H1 (cell line): ENCODE measurements at regions not wholly inside any gene's neighbourhood (a gene's known extent, or its start where the extent isn't known, plus 50 kb on each side); places are given as distances from the start of the nearest gene placed in this dataset.

Experiments used
- CTCF ChIA-PET: fragments of 300-600 bp; sonication (Branson Sonifier 250); formaldehyde crosslinking; loops from one replicate; lab custom pipeline; 2021; ENCODE audit not compliant: partially characterized antibody; lab: Charles Lee
- POLR2A ChIA-PET: fragments of 300-600 bp; sonication (Branson Sonifier 250); formaldehyde crosslinking; loops from one replicate; lab custom pipeline; 2021; ENCODE audit warnings: inconsistent platforms; ENCODE audit not compliant: partially characterized antibody; lab: Charles Lee
- DNase-seq, 2 experiments: peaks; one replicate each; pipeline versions ENCODE4 v3.0.0 to v3.0.0-alpha.2; 2010 to 2022; ENCODE audit warnings: low spot score in 2 of 2, low read depth in 1 of 2, mixed read lengths in 1 of 2
- FAIRE-seq: peaks from 2 replicates; lab custom pipeline; 2011; peaks lifted over from hg19 to GRCh38; lab: Jason Lieb, UNC
- H2AFZ ChIP-seq: 2 replicates; pipeline ENCODE4 v1.8.1; 2012; ENCODE audit warnings: low read length, inconsistent platforms
- H2AK5ac ChIP-seq: 2 replicates; pipeline ENCODE4 v1.6.1; 2013; ENCODE audit warnings: low read depth, low read length
- H2BK120ac ChIP-seq: replicated peaks from 2 replicates; pipeline ENCODE3; 2013; ENCODE audit warnings: low read depth, low read length, inconsistent platforms
- H2BK12ac ChIP-seq: 2 replicates; pipeline ENCODE4 v1.6.1; 2013; ENCODE audit warnings: low read depth, low read length
- H2BK15ac ChIP-seq: 2 replicates; pipeline ENCODE4 v1.6.1; 2013; ENCODE audit warnings: low read length
- H2BK20ac ChIP-seq: 2 replicates; pipeline ENCODE4 v1.6.1; 2013; ENCODE audit warnings: low read length
- H2BK5ac ChIP-seq: 2 replicates; pipeline ENCODE4 v1.6.1; 2013; ENCODE audit warnings: low read depth, low read length
- H3K14ac ChIP-seq: 2 replicates; pipeline ENCODE4 v1.6.1; 2013; ENCODE audit warnings: inconsistent platforms; ENCODE audit not compliant: insufficient read length
- H3K18ac ChIP-seq: 2 replicates; pipeline ENCODE4 v1.6.1; 2013; ENCODE audit warnings: low read length; ENCODE audit errors: extremely low read depth
- H3K23ac ChIP-seq: 2 replicates; pipeline ENCODE4 v1.6.1; 2013; ENCODE audit warnings: inconsistent platforms; ENCODE audit not compliant: insufficient read length
- H3K23me2 ChIP-seq: 2 replicates; pipeline ENCODE4 v1.6.1; 2013; ENCODE audit warnings: low read depth, low read length
- H3K27ac ChIP-seq: 2 replicates; pipeline ENCODE4 v1.6.1; 2011; ENCODE audit warnings: low read depth, low read length, inconsistent platforms
- H3K27me3 ChIP-seq, 4 experiments: replicated peaks in 1 of 4; 1 replicate in 1 of 4; 2 replicates in 3 of 4; pipeline versions ENCODE4 v1.6.1 to v1.8.1; 2011 to 2013; ENCODE audit warnings: low read length in 3 of 4, mild to moderate bottlenecking in 3 of 4, inconsistent platforms in 2 of 4, mixed read lengths in 2 of 4, moderate library complexity in 1 of 4; ENCODE audit not compliant: control insufficient read depth in 3 of 4, insufficient read depth in 3 of 4; ENCODE audit errors: extremely low read depth in 1 of 4
- H3K36me3 ChIP-seq, 4 experiments: 2 replicates each; pipeline versions ENCODE4 v1.6.1 to v1.8.1; 2011 to 2013; ENCODE audit warnings: mild to moderate bottlenecking in 4 of 4, low read length in 3 of 4, moderate library complexity in 2 of 4, control low read depth in 1 of 4, inconsistent platforms in 1 of 4; ENCODE audit not compliant: insufficient read depth in 4 of 4, control insufficient read depth in 2 of 4
- H3K4ac ChIP-seq: replicated peaks from 2 replicates; pipeline ENCODE3; 2013; ENCODE audit warnings: low read length, low read depth, mixed read lengths, inconsistent platforms; ENCODE audit not compliant: insufficient read length
- H3K4me1 ChIP-seq, 4 experiments: replicated peaks in 1 of 4; 1 replicate in 1 of 4; 2 replicates in 3 of 4; pipeline versions ENCODE4 v1.6.1 to v1.8.1; 2011 to 2013; ENCODE audit warnings: low read length in 3 of 4, inconsistent platforms in 2 of 4, mixed read lengths in 1 of 4; ENCODE audit not compliant: insufficient read depth in 4 of 4, control insufficient read depth in 3 of 4
- H3K4me2 ChIP-seq, 2 experiments: 2 replicates each; pipeline versions ENCODE4 v1.6.1 to v1.8.1; 2011 to 2013; ENCODE audit warnings: low read depth in 2 of 2, low read length in 2 of 2, control low read depth in 1 of 2, inconsistent platforms in 1 of 2, mild to moderate bottlenecking in 1 of 2; ENCODE audit not compliant: insufficient read depth in 1 of 2
- H3K4me3 ChIP-seq, 4 experiments: fragments of 200-600, 300-600 bp in 1 of 4; sonication (generic), shearing (Covaris generic), sonication (Bioruptor Twin) in 1 of 4; 2 replicates each; pipeline versions ENCODE4 v1.5.1 to v1.8.1; 2011 to 2016; ENCODE audit warnings: low read length in 4 of 4, low read depth in 3 of 4, control low read depth in 2 of 4, inconsistent platforms in 2 of 4, mild to moderate bottlenecking in 2 of 4, mixed read lengths in 1 of 4, moderate library complexity in 1 of 4; ENCODE audit not compliant: insufficient read depth in 2 of 4; ENCODE audit errors: extremely low read depth in 1 of 4
- H3K56ac ChIP-seq: replicated peaks from 2 replicates; pipeline ENCODE3; 2013; ENCODE audit warnings: low read depth, mild to moderate bottlenecking, mixed read lengths, low read length, inconsistent platforms; ENCODE audit not compliant: insufficient read length
- H3K79me1 ChIP-seq: 2 replicates; pipeline ENCODE4 v1.6.1; 2013; ENCODE audit warnings: low read depth, low read length, control low read depth
- H3K79me2 ChIP-seq, 2 experiments: 2 replicates each; pipeline versions ENCODE4 v1.6.1 to v1.8.1; 2012 to 2013; ENCODE audit warnings: low read length in 2 of 2, mild to moderate bottlenecking in 2 of 2, inconsistent platforms in 1 of 2; ENCODE audit not compliant: insufficient read depth in 2 of 2, control insufficient read depth in 1 of 2
- H3K9ac ChIP-seq, 4 experiments: replicated peaks in 1 of 4; 1 replicate in 1 of 4; 2 replicates in 3 of 4; pipeline versions ENCODE4 v1.6.1 to v1.8.1; 2011 to 2013; ENCODE audit warnings: low read depth in 3 of 4, low read length in 3 of 4, control low read depth in 2 of 4, mild to moderate bottlenecking in 2 of 4, moderate library complexity in 2 of 4, inconsistent platforms in 1 of 4; ENCODE audit errors: extremely low read depth in 1 of 4
- H3K9me3 ChIP-seq, 2 experiments: 2 replicates each; pipeline versions ENCODE4 v1.6.1 to v1.8.1; 2012 to 2013; ENCODE audit warnings: mild to moderate bottlenecking in 2 of 2, moderate library complexity in 2 of 2, control low read depth in 1 of 2, inconsistent platforms in 1 of 2, low read depth in 1 of 2, low read length in 1 of 2, mixed read lengths in 1 of 2; ENCODE audit not compliant: insufficient read depth in 2 of 2
- H4K20me1 ChIP-seq, 2 experiments: replicated peaks in 1 of 2; 2 replicates each; pipeline versions ENCODE3 to v1.8.1; 2011 to 2013; ENCODE audit warnings: inconsistent platforms in 2 of 2, low read length in 2 of 2, mild to moderate bottlenecking in 1 of 2; ENCODE audit not compliant: insufficient read depth in 2 of 2, control insufficient read depth in 1 of 2
- H4K5ac ChIP-seq: 2 replicates; pipeline ENCODE4 v1.6.1; 2013; ENCODE audit warnings: low read length, low read depth, mixed read lengths, inconsistent platforms; ENCODE audit not compliant: insufficient read length
- H4K8ac ChIP-seq: 2 replicates; pipeline ENCODE4 v1.8.0; 2013; ENCODE audit warnings: mild to moderate bottlenecking, moderate library complexity, low read length, inconsistent platforms; ENCODE audit not compliant: insufficient read depth; ENCODE audit errors: extremely low read depth
- H4K91ac ChIP-seq: replicated peaks from 2 replicates; pipeline ENCODE3; 2013; ENCODE audit warnings: low read length, mixed read lengths, inconsistent platforms; ENCODE audit not compliant: insufficient read length
- BRCA1 ChIP-seq: IDR thresholded peaks from 2 replicates; pipeline ENCODE4 v1.6.1; 2012; ENCODE audit warnings: low read depth, low read length, improper control_type of control experiment
- CTBP2 ChIP-seq: IDR thresholded peaks from 2 replicates; pipeline ENCODE4 v1.7.0; 2011; ENCODE audit warnings: borderline replicate concordance, mild to moderate bottlenecking, moderate library complexity, mixed read lengths, low read length; ENCODE audit not compliant: insufficient read depth, insufficient read length
- EP300 ChIP-seq, 2 experiments: IDR thresholded peaks; 1 replicate in 1 of 2; 2 replicates in 1 of 2; pipeline ENCODE4 v1.6.1; 2011 to 2012; ENCODE audit warnings: low read depth in 2 of 2, low read length in 2 of 2, mild to moderate bottlenecking in 2 of 2, borderline replicate concordance in 1 of 2, inconsistent platforms in 1 of 2, moderate library complexity in 1 of 2
- SIRT6 ChIP-seq: IDR thresholded peaks from one replicate; pipeline ENCODE4 v1.7.1; 2012; ENCODE audit warnings: low read length, inconsistent platforms
- TAF1 ChIP-seq: IDR thresholded peaks from 2 replicates; pipeline ENCODE4 v1.6.1; 2011; ENCODE audit warnings: mild to moderate bottlenecking, low read depth, low read length
- TCF12 ChIP-seq: IDR thresholded peaks from 2 replicates; pipeline ENCODE4 v1.6.1; 2011; ENCODE audit warnings: low read depth, mild to moderate bottlenecking, low read length
- TEAD4 ChIP-seq: IDR thresholded peaks from 2 replicates; pipeline ENCODE4 v1.6.1; 2012; ENCODE audit warnings: low read depth, low read length, inconsistent platforms, mixed read lengths
- ZNF274 ChIP-seq: IDR thresholded peaks from 2 replicates; pipeline ENCODE4 v1.7.0; 2012; ENCODE audit warnings: low read length, borderline replicate concordance; ENCODE audit errors: extremely low read depth
- WGBS, 2 experiments: shearing (Covaris generic) in 1 of 2; methylation state at CpG; one replicate each; pipeline versions ENCODE4 v1.1.6 to v1.1.7; 2013 to 2015; ENCODE audit warnings: low lambda C conversion rate in 2 of 2, mixed read lengths in 2 of 2, inconsistent platforms in 1 of 2, low coverage in 1 of 2, missing lambda C conversion rate in 1 of 2; ENCODE audit not compliant: insufficient replicate concordance in 2 of 2, insufficient coverage in 1 of 2, insufficient read length in 1 of 2; ENCODE audit errors: extremely low coverage in 1 of 2, missing lambda C conversion rate in 1 of 2; 5-methylcytosine and 5-hydroxymethylcytosine counted together

GRCh38 chr3:188059351-188059750 is 94.6 kb upstream of the LPP start:
- Histone ChIP-seq H2BK12ac (no peak overlapping the region), H2AFZ (no peak overlapping the region), H3K14ac (no peak overlapping the region), H4K8ac (no peak overlapping the region), H2BK15ac (no peak overlapping the region), H3K9me3 (no peaks in the 10 kb centered on the region), H2BK20ac (no peak overlapping the region), H3K9ac (no peak overlapping the region), H3K4me2 (no peak overlapping the region), H3K79me1 (no peaks in the 10 kb centered on the region), H4K20me1 (no peaks in the 10 kb centered on the region), H3K18ac (no peak overlapping the region), H3K23ac (no peak overlapping the region), H2BK5ac (no peak overlapping the region), H3K79me2 (no peaks in the 10 kb centered on the region), H3K4me3 (no peak overlapping the region), H3K4me1 (no peaks in the 10 kb centered on the region), H4K5ac (no peak overlapping the region), H3K36me3 (no peaks in the 10 kb centered on the region), H3K27me3 (no peaks in the 10 kb centered on the region), H3K4ac (no peak overlapping the region), H2AK5ac (no peak overlapping the region), H2BK120ac (no peak overlapping the region), H4K91ac (no peak overlapping the region), H3K56ac (no peak overlapping the region), H3K23me2 (no peaks in the 10 kb centered on the region; the same call in 1 of the 2 replicates), H3K27ac (no peak overlapping the region)
- ChIA-PET CTCF (interaction anchor here (0.6 to 4.4 kb wide), 3 partner anchors 10 to 319 kb away, joined by 4 to 22 read pairs (median 12); no protein-coding TSS in a partner anchor), POLR2A (interaction anchor here (0.7 kb wide), 1 partner anchor 145 kb away, joined by 3 read pairs; no protein-coding TSS in a partner anchor)
- FAIRE-seq (no peak), DNase-seq (no peak)
- 79% methylated on average over 3 of the region's 3 CpGs; no CpG with 5 or more reads in 1 of the 2 experiments for WGBS, 2 experiments
- TF ChIP-seq SIRT6 = no peak
- TF ChIP-seq EP300 (IDR thresholded peaks at IDR 0.05; ENCODE audit: borderline replicate concordance in 1 of 2, low read depth in 2 of 2, low read length in 2 of 2) = no peak
- TF ChIP-seq TEAD4 = no peak
- TF ChIP-seq BRCA1 = no peak
- TF ChIP-seq ZNF274 = no peak
- TF ChIP-seq TCF12 = no peak
- no peak for TF ChIP-seq CTBP2
- TF ChIP-seq TAF1 = no peak
